ENCODE measurements at regions not wholly inside any gene's neighbourhood (a gene's known extent, or its start where the extent isn't known, plus 50 kb on each side); places are given as distances from the start of the nearest gene placed in this dataset.

- no peak overlapping the region for H3K4me3 ChIP-seq (ENCODE audit: low read depth, poor library complexity, severe bottlenecking)
- TF ChIP-seq CTCF (IDR thresholded peaks at IDR 0.05), result no peak
- no peak for TF ChIP-seq POLR2A (IDR thresholded peaks at IDR 0.05)
- 67 to 88% methylated on average over 3 of the region's 3 CpGs for WGBS, 2 donors
- no peak for DNase-seq (ENCODE audit: low spot score in 2 of 2)
- intact Hi-C loops (cut with DNase I; ENCODE audit: low total_unique reads), result no loop called here
Observed at GRCh38 chr20:17885076-17885475, 83.5 kb downstream of the SNX5 start.

- intact Hi-C loops (cut with DNase I; ENCODE audit: low total_unique reads), result no loop called here
- no peak overlapping the region for H3K4me3 ChIP-seq (ENCODE audit: low read depth, poor library complexity, severe bottlenecking)
- TF ChIP-seq CTCF (IDR thresholded peaks at IDR 0.05) (no peak), POLR2A (IDR thresholded peaks at IDR 0.05) (no peak)
- DNase-seq (ENCODE audit: low spot score in 2 of 2), result no peak
- 67 to 77% methylated on average over 14 of the region's 14 CpGs for WGBS, 2 donors
Observed at GRCh38 chr20:17884307-17885003, 84.1 kb downstream of the SNX5 start.

GRCh38 chr20:17883592-17884306 is 84.8 kb downstream of the SNX5 start:
- DNase-seq (ENCODE audit: low spot score in 2 of 2), result no peak
- intact Hi-C loops (cut with DNase I; ENCODE audit: low total_unique reads), result no loop called here
- TF ChIP-seq POLR2A (IDR thresholded peaks at IDR 0.05) (no peak), CTCF (IDR thresholded peaks at IDR 0.05) (no peak)
- 85 to 86% methylated on average over 8 of the region's 8 CpGs for WGBS, 2 donors
- H3K4me3 ChIP-seq (ENCODE audit: low read depth, poor library complexity, severe bottlenecking), result no peak overlapping the region

GRCh38 chr20:17882834-17883591 is 85.6 kb downstream of the SNX5 start:
- 70 to 79% methylated on average over 10 of the region's 10 CpGs for WGBS, 2 donors
- DNase-seq (ENCODE audit: low spot score in 2 of 2), result no peak

More at GRCh38 chr20:17882834-17883591, 85.6 kb downstream of the SNX5 start:
- TF ChIP-seq CTCF (IDR thresholded peaks at IDR 0.05), result no peak
- no peak for TF ChIP-seq POLR2A (IDR thresholded peaks at IDR 0.05)
- intact Hi-C loops (cut with DNase I; ENCODE audit: low total_unique reads), result no loop called here
- H3K4me3 ChIP-seq (ENCODE audit: low read depth, poor library complexity, severe bottlenecking), result no peak overlapping the region

Measured in lower leg skin (tissue), 4 donors.